PC-9 (cell line): ENCODE measurements at regions not wholly inside any gene's neighbourhood (a gene's known extent, or its start where the extent isn't known, plus 50 kb on each side); places are given as distances from the start of the nearest gene placed in this dataset.

Experiments
- BruUV-seq: library from RNA; stranded (reverse); fragments of 400-500 nt; replicated peaks from 2 replicates; lab custom pipeline; 2021; lab: Mats Ljungman, UMichigan
- CTCF ChIA-PET: fragments of 300-600 bp; sonication (Branson Sonifier 250); formaldehyde crosslinking; loops from one replicate; lab custom pipeline; 2022; ENCODE audit warnings: antibody characterized with exemption; lab: Charles Lee
- POLR2A ChIA-PET: fragments of 300-600 bp; sonication (Branson Sonifier 250); formaldehyde crosslinking; loops from one replicate; lab custom pipeline; 2022; ENCODE audit warnings: antibody characterized with exemption; ENCODE audit not compliant: unreplicated experiment; lab: Charles Lee
- DNase-seq, 2 experiments: peaks; one replicate each; pipeline versions ENCODE4 v3.0.0 to v3.0.0-alpha.2; 2015 to 2022; ENCODE audit warnings: mixed read lengths in 1 of 2
- H2AFZ ChIP-seq: fragments of 200-600 bp; sonication (generic); 2 replicates; pipeline ENCODE4 v1.8.1; 2017; ENCODE audit warnings: antibody characterized with exemption
- H3F3A ChIP-seq: fragments of 200-600 bp; sonication (generic); 2 replicates; pipeline ENCODE4 v1.8.1; 2017; ENCODE audit warnings: antibody characterized with exemption, mild to moderate bottlenecking, low read depth; ENCODE audit not compliant: insufficient read depth
- H3K27ac ChIP-seq: fragments of 200-600 bp; sonication (generic); 2 replicates; pipeline ENCODE4 v1.6.1; 2016; ENCODE audit warnings: mixed run types
- H3K27me3 ChIP-seq: fragments of 200-600 bp; sonication (generic); 2 replicates; pipeline ENCODE4 v1.6.1; 2016; ENCODE audit warnings: low read depth, mixed run types; ENCODE audit not compliant: insufficient read depth
- H3K36me3 ChIP-seq: fragments of 200-600 bp; sonication (generic); 2 replicates; pipeline ENCODE4 v1.6.1; 2016; ENCODE audit warnings: low read depth, mixed run types
- H3K4me1 ChIP-seq: fragments of 200-600 bp; sonication (generic); replicated peaks from 2 replicates; pipeline ENCODE4 v1.6.1; 2016; ENCODE audit warnings: mixed run types; ENCODE audit not compliant: insufficient read depth
- H3K4me2 ChIP-seq: fragments of 200-600 bp; sonication (generic); 2 replicates; pipeline ENCODE4 v1.6.1; 2017; ENCODE audit warnings: mixed run types
- H3K4me3 ChIP-seq: fragments of 200-600 bp; sonication (generic); 2 replicates; pipeline ENCODE4 v1.6.1; 2016; ENCODE audit warnings: mixed run types
- H3K79me2 ChIP-seq: fragments of 200-600 bp; sonication (generic); 2 replicates; pipeline ENCODE4 v1.6.1; 2017; ENCODE audit warnings: low read depth, mixed run types
- H3K9me2 ChIP-seq: fragments of 200-600 bp; sonication (generic); 2 replicates; pipeline ENCODE4 v1.8.1; 2017; ENCODE audit warnings: mild to moderate bottlenecking; ENCODE audit not compliant: insufficient read depth
- H3K9me3 ChIP-seq: fragments of 200-600 bp; sonication (generic); 2 replicates; pipeline ENCODE4 v1.8.1; 2016; ENCODE audit warnings: low read depth; ENCODE audit not compliant: insufficient read depth
- H4K20me1 ChIP-seq: fragments of 200-600 bp; sonication (generic); 2 replicates; pipeline ENCODE4 v1.8.1; 2017; ENCODE audit not compliant: insufficient read depth
- EZH2 ChIP-seq: fragments of 200-600 bp; sonication (generic); IDR thresholded peaks from 2 replicates; pipeline ENCODE4 v1.8.0; 2017; ENCODE audit warnings: antibody characterized with exemption, low read depth
- intact Hi-C: fragments of 100-400 bp; cut with micrococcal nuclease; formaldehyde crosslinking; loops from one replicate; pipeline ENCODE4 v1.10.0; 2022; ENCODE audit not compliant: unreplicated experiment
- TF ChIP-seq, protein P1 (sequence below): fragments of 200-600 bp; sonication (generic); conservative IDR thresholded peaks from 2 replicates; pipeline ENCODE4 v1.6.1; 2017; ENCODE audit warnings: mixed run types, antibody characterized with exemption, mild to moderate bottlenecking, moderate library complexity

DNA sequence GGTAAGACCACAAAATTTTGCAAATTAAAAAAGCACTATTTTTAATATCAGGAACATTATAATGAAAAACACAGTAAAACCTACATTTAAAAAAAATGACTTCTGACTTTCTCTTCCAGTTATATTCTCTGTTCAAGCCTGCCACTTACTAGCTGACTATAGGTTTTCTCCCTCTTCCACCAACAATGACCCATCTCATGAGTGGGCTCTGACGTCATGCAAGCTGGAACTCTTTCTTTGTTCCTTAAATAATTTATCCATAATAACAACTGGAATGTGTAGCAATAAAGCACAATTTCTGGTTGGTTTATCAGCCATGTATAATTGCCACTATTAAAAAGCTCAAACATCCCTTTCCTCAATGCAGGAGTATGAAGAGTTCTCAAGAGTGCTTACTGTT lies 378.1 kb upstream of the FAM174A start:
- DNase-seq: no peak
- H3K9me2 ChIP-seq: no peaks in the 10 kb centered on the region
- no peaks in the 10 kb centered on the region for H3K79me2 ChIP-seq
- no peaks in the 10 kb centered on the region for H3K27me3 ChIP-seq
- H3K9me3 ChIP-seq: no peaks in the 10 kb centered on the region
- no peak overlapping the region for H2AFZ ChIP-seq
- H3K36me3 ChIP-seq: no peaks in the 10 kb centered on the region
- ChIA-PET POLR2A (no interaction called here), CTCF (no interaction called here)
- intact Hi-C loops: no loop called here
- H3K4me1 ChIP-seq: no peaks in the 10 kb centered on the region
- H3K4me2 ChIP-seq: no peak overlapping the region
- no peak for TF ChIP-seq EZH2
- TF ChIP-seq, protein P1, sequence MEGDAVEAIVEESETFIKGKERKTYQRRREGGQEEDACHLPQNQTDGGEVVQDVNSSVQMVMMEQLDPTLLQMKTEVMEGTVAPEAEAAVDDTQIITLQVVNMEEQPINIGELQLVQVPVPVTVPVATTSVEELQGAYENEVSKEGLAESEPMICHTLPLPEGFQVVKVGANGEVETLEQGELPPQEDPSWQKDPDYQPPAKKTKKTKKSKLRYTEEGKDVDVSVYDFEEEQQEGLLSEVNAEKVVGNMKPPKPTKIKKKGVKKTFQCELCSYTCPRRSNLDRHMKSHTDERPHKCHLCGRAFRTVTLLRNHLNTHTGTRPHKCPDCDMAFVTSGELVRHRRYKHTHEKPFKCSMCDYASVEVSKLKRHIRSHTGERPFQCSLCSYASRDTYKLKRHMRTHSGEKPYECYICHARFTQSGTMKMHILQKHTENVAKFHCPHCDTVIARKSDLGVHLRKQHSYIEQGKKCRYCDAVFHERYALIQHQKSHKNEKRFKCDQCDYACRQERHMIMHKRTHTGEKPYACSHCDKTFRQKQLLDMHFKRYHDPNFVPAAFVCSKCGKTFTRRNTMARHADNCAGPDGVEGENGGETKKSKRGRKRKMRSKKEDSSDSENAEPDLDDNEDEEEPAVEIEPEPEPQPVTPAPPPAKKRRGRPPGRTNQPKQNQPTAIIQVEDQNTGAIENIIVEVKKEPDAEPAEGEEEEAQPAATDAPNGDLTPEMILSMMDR: no peak
- no peak overlapping the region for H3K4me3 ChIP-seq
- BruUV-seq: no TSS peak
- H3F3A ChIP-seq: no peaks in the 10 kb centered on the region
- no peaks in the 10 kb centered on the region for H4K20me1 ChIP-seq
- H3K27ac ChIP-seq: no peak overlapping the region

DNA sequence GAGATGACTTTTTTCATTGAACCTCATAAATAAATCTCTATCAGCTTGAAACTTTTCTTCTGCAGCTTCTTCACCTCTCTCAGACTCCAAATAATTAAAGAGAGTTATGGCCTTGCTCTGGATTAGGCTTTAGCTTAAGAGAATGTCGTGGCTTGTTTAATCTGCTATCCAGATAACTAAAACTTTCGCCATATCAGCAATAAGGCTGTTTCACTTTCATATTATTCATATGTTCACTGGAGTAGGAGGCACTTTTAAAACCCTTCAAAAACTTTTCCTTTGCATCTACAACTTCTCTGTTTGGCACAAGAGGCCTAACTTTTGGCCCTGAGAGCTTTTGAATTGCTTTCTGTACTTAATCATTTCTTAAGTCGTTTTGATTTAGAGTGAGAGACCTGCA lies 386.9 kb upstream of the FAM174A start:
- no peaks in the 10 kb centered on the region for H3K27me3 ChIP-seq
- H3K4me1 ChIP-seq: no peaks in the 10 kb centered on the region
- no peaks in the 10 kb centered on the region for H3K79me2 ChIP-seq
- BruUV-seq: no TSS peak
- H3K9me3 ChIP-seq: no peaks in the 10 kb centered on the region
- no peak overlapping the region for H3K27ac ChIP-seq
- no peaks in the 10 kb centered on the region for H4K20me1 ChIP-seq
- no peak for TF ChIP-seq EZH2
- TF ChIP-seq, protein P1: no peak
- CTCF ChIA-PET: no interaction called here
- no peak overlapping the region for H3K4me2 ChIP-seq
- H3K4me3 ChIP-seq: no peak overlapping the region
- POLR2A ChIA-PET: no interaction called here
- no peaks in the 10 kb centered on the region for H3K9me2 ChIP-seq
- H3F3A ChIP-seq: no peaks in the 10 kb centered on the region
- intact Hi-C loops: no loop called here
- no peaks in the 10 kb centered on the region for H3K36me3 ChIP-seq
- DNase-seq: no peak
- H2AFZ ChIP-seq: no peak overlapping the region

DNA sequence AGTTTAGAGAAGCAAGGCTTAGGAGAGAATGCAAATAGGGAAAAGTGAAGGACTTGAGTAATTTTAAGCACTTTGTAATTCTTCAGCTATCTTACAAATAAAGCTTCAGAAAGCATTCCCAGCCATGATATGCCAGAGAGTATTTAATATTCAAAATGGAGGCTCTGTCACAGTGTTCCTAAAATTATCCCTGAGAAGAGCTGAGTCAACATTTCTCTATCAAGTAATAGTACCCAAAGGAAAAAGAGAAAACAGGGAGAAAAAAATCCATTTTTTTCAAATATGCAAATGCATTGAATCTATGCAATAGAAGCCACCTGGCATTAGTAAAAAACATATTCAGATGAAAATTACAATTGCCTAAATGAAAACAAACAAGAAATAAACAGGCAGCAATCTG lies 392.6 kb upstream of the FAM174A start:
- H3K4me1 ChIP-seq: no peaks in the 10 kb centered on the region
- no peaks in the 10 kb centered on the region for H3K27me3 ChIP-seq
- H2AFZ ChIP-seq: no peak overlapping the region
- intact Hi-C loops: no loop called here
- no peaks in the 10 kb centered on the region for H3K79me2 ChIP-seq
- H3K4me2 ChIP-seq: no peak overlapping the region
- H3K9me3 ChIP-seq: no peaks in the 10 kb centered on the region
- BruUV-seq: no TSS peak
- POLR2A ChIA-PET: no interaction called here
- H3K9me2 ChIP-seq: no peaks in the 10 kb centered on the region
- no peak for DNase-seq
- H3K36me3 ChIP-seq: no peaks in the 10 kb centered on the region
- H3F3A ChIP-seq: no peaks in the 10 kb centered on the region
- TF ChIP-seq EZH2: no peak
- TF ChIP-seq, protein P1: no peak
- no peak overlapping the region for H3K27ac ChIP-seq
- H3K4me3 ChIP-seq: no peak overlapping the region
- CTCF ChIA-PET: no interaction called here
- H4K20me1 ChIP-seq: no peaks in the 10 kb centered on the region
